HG03342 (cell line): ENCODE measurements at regions not wholly inside any gene's neighbourhood (a gene's known extent, or its start where the extent isn't known, plus 50 kb on each side); places are given as distances from the start of the nearest gene placed in this dataset.

ENCODE experiments used
- ATAC-seq: cut with Tn5 transposase; IDR thresholded peaks from one replicate; pipeline ENCODE4 v1.9.1; 2021; ENCODE audit warnings: mild to moderate bottlenecking, moderate library complexity; ENCODE audit not compliant: unreplicated experiment

DNA sequence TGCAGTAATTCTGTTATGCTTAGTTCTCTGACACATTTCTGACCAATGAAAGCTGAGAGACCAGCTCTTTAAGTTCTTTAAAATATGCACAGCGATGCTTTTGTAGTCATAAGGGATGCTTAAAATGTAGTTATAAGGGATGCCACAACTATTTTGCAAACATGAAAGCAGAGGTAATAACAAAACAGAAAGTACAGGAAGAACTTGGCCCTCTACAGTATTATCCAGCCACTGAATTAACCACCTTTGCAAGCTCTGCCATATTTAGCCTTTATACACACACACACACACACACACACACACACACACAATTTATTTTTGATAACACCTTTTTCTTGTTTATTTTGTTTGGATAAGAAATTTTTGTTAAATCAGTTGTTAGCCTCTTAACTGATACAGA is 590.0 kb downstream of the FAT4 start:
- ATAC-seq, result no peak

DNA sequence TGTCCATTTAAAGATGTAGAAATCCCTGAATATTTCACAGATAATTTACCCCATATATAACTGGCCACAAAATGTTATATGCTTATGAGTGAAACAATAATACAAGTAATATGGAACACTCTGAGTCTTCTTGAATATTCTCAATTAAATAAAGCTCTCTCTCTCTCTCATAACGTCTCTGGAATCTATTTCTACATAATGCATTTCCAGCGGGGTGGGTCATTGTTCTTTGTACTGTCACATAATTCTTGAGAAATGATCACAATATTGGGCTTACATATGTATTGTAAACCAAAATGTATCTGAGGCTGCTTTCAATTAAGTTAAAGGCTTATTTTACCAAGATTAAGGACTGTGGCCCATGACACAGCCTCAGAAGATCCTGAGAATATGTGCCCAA is 596.3 kb downstream of the FAT4 start:
- ATAC-seq, result no peak

DNA sequence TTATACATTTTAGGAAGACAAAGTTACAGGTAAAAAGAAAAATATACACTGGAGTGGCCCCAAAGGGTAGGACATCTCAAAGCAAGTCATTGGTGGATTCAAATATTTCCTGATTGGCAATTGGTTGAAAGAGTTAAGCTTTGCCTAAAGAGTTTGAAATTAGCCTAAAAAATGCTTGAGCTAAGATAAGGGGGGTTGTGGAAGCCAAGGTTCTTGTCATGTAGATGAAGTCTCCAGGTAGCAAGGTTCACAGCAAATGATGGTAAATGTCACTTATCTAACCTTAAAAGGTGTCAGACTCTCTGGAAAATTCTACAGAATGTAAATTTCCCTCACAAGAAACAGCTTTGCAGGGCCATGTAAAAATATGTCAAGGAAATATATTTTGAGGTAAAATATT is 596.7 kb downstream of the FAT4 start:
- no peak for ATAC-seq

DNA sequence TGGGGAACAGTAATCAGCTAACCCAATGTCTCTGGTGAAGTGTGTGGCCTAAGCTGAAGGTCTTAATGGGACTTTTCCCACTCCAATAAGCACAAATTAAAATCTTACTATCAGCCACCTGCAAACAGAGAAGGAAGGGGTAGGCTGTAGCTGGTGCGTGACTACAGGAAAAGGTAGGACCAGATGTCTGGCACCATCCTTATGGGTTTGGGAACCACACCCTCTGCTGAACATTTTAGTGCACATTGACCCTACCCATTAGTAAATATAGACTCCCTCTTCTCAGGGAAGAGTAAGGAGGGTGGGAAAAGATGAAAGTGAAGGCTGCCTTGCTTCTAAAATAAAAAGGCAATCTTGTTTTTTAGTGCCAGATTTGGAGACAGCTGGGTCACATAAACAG is 602.8 kb downstream of the FAT4 start:
- no peak for ATAC-seq

DNA sequence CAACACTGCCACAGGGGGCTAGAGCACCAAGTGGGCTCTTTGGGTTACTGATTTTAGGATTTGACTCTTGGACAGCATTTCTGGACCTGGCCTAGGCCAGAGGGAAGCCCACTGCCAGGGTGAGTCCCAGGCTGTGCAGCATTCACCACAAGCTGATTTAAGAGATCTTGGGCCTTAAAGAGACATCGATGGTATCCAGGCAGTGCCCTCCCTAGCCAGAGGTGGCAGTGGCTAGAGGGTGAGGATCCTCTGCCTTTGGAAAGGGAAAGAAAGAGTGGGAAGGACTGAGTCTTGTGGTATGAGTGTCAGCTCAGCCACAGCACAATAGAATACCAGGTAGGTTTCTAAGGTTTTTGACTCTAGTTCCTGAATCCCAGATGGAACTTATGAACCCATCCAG is 613.9 kb downstream of the FAT4 start:
- ATAC-seq, result no peak

DNA sequence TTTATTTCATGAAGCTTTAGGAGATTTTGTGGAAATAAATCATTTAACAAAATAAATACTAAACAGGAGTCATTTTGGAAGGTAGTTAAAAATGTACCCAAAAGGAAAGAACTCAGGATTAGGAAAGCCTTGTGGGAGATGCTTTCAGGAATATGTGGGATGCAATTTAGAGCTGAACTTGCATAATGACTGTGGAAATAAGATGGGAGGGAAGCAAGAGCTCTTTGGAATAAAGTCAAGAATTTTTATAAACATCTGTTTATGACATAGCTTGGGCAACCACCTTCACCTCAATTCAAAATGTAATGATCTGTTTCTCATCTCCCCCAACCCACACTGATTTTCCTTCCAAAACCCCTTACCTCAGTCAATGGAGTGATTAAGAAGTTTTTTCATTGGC is 623.8 kb downstream of the FAT4 start:
- no peak for ATAC-seq

DNA sequence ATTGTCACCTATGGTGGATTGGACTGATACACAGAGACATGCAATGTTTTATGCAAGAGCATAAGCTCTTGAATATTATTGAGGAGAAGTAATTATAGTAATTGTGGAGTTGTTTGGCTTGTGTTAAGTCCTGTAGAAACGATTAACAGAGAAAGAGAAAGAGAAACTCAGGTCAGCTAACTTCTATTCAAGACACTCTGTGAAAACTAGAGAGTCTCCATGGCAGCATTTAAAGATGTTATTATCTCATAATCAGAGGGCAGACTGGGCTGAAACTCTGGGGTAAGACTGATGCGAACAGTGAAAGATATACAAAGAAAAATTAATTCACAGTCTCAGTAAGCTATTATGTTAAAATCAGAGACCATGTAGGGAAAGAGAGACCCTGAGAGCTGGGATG is 625.7 kb downstream of the FAT4 start:
- ATAC-seq, result no peak

DNA sequence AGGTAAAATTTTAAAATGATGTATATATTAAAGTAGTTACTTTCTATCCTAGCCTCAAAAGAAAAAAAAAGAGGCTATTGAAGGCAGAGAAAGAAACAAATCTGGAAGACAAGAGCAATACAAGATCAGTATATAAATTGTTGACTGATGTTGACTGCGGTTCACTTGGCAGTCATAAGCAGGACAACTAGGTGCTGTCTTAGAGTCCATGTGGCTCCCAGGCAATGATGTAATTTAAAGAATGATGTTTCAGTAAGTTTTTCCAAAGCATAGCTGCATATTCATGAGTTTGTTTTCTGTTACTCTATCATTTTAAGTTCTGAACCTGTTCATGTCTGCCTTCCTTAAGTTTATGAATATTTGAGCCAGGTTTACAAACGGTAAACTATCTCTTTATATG is 630.2 kb downstream of the FAT4 start:
- no peak for ATAC-seq

DNA sequence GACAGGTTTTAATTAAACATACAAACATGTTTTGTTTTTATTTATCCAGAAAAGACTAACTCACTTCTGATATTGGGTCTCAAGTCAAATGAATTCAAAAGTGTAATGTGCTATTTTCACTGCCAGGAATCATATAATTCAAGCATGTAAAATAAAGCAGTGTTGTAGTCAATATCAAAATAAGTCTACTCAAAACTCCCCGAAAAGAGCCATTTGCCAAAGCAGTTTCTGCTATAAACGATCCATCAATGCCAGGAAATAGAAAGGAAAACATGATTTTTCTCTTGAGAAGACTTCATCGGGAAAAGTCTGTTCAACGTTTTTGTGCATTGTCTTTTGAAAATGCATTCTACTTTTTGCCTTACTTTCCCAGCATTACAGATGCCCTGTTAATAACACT is 633.3 kb downstream of the FAT4 start:
- no peak for ATAC-seq

DNA sequence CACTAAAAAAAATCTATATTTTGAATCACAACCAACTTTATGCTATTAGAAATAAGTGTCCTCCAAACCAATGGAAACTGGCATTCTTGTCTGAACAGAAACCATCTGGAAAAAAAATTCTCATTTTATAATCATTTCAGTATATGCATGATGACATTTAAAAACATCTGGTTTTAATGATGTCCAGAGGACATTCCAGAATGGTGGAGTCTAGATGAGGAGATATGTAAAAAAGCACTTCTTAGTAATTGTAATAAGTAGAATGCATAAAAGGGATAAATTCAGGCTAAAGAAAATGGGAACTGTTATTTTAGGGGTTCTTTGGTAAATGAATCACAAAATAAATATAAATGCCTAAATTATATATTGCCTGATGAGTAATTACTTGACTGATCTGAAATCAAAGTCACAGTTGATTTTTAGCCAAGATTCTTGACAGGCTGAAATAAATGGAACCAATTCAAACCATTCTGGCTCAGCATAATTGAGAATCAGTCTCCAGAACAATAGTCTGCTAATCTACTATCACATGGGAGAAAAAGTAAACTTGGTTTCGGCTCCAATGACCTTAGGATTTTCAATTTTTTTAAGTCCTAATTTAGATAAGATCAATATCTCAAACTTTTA is 636.6 kb downstream of the FAT4 start:
- no peak for ATAC-seq

DNA sequence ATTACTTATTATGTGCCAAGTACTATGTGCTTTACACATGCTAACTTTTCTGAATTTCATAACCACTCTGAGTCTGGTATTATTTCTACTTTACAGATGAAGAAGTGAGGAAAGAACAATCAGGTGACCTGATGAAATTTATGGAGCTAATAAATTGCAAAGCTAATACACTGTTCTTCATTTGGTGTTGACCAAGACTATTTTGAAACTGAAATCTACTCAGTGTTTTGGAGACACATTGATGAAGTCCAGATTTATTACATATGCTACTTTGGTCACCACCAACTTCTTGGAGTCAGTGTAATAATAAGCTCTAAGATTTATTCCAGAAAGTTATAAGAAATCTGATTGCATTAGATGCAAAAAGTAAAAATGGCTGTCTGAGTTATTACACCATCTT is 637.9 kb downstream of the FAT4 start:
- no peak for ATAC-seq

DNA sequence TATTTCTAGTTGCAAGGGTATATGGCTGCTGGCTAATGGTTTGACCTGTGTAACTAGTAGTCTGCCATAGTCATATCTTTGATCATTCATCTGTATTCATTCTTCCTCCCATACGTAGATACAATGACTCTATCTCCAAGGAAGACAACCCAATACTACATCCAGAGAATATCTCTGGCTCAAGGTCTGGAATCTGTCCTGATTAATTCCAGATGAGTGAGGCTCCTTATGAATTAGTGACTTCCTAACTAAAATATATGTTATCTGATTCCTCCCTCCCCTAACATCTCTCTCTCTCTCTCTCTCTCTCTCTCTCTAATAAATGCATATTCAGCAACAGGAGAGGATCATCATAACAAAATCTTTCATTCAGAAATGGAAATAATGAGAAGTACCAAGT is 641.5 kb downstream of the FAT4 start:
- ATAC-seq, result no peak

DNA sequence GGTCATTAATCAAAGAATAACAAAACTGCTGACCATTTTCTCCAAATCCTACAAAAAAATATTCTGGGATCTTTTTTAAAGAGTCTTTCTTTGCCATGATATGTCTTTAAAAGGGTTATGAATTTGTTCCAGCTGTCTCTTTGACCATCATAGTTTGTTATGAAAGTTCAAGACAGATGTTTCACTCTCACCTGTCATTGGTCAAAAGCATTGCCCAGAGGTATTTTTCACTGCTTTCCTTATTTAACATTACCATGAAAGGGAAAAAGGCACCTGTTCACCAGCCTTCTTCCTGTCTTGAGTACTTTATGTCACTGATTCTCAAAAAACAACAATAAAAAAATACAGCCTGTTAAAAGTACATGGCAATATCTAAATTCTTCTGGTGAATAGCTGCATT is 643.8 kb downstream of the FAT4 start:
- ATAC-seq, result no peak

DNA sequence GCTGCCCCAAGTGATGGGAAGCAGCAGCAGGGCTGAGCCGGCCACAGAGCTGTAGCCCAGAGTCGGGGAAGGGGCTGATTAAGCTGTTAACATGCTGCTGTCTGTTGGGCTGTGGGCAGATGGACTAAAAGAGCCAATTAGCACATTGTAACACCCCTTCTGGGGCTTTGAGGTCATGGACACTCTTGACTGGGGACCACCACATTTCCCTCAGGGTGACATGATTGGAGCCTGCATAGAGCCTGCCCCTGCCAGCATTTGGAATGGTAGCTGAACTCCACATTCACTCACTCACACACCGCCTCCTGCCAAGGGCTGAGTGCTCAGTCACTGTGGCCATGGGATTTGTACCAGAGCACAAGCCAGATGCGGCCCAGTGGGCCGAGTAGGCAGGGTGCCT is 646.9 kb downstream of the FAT4 start:
- no peak for ATAC-seq

DNA sequence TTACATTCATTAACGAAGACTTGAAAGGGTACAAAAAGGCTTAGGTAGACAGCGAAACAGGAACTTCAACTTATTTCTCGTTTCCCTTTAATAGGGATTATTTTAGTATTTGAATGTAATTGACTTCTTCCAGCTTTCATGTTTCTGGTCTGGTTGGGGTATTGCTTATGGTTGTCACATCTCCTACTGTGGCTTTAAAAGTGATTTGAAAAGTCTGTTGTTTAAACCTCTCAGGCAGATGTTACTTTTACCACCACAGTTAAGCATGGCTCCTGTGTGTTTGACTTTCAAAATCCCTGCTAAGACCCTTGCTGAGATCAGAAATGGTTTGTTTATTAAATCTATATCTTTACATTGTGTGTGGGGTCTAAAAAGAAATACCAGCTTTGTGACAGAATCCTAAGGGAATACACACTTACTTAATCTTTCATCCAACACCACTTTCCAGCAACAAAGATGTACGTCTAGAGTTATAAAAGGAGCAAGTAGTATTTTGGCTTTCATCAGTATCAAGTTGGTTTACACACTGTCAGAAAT is 661.2 kb downstream of the FAT4 start:
- ATAC-seq, result no peak

DNA sequence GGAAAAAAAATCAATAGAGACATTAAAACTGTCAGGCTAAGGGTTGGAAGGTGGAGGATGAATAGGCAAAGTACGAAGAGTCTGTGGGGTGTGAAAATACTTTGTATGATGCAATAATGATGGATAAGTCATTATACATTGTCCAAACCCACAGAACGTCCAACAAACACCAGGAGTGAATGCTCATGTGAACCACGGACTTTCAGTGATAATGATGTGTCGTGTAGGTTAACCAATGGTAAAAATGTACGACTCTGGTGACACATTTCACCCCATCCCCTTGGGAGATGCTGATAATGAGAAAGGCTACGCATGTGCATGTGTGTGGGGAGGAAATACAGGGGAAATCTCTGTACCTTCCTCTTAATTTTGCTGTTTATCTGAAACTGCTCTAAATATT is 665.2 kb downstream of the FAT4 start:
- no peak for ATAC-seq

DNA sequence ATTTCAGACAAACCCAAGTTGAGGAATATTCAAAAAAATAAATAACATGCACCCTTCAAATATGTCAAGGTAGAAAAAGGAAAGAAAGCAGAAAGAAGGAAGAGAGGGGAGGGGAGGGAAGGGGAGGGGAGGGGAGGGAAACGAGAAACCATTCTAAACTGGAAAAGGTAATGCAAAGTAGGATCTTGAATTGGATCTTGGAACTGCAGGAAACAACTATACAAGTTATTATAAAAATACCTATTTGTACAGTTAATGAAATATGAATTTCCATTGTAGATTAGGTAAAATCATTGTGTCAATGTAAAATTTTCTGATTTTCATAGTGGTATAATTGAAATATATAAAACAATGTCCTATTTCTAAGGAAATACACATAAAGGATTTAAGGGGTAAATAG is 668.4 kb downstream of the FAT4 start:
- ATAC-seq, result no peak

DNA sequence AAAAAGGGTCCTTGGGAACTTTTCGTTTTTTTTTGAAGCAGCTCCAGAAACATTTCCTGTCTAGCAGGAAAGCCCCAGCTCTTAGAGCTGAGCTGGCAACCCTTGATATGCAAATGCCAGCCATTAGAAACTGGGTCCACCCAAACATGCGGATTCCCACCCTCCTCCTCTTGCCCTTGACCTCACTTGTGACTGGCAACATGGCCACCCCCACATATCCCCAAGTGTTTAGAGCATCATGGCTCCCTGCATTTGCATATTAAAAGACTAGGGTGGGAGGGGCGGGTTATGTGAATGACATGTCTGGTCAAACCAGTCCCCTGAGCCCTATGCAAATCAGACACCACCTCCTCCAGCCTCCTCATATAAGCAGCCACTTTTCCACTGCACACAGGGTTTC is 671.1 kb downstream of the FAT4 start:
- ATAC-seq, result no peak

DNA sequence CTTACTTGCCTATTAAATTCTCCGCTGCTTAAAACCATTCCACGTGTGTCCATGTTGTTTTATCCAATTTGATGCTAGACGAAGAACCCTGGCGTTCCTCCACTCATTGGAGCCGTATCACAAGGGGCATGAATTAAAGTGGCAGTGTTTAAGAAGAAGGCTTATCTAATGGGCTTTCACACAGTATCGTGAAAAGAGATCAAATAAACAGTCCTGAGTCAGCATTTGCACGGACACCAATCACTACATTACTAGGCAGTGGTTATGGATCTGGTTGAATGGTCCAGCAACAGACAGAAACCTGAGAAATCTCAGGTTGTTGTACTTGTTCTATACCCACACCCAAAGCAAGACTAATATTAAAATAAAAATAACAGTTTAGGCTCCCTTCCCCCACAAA is 671.6 kb downstream of the FAT4 start:
- ATAC-seq, result no peak

DNA sequence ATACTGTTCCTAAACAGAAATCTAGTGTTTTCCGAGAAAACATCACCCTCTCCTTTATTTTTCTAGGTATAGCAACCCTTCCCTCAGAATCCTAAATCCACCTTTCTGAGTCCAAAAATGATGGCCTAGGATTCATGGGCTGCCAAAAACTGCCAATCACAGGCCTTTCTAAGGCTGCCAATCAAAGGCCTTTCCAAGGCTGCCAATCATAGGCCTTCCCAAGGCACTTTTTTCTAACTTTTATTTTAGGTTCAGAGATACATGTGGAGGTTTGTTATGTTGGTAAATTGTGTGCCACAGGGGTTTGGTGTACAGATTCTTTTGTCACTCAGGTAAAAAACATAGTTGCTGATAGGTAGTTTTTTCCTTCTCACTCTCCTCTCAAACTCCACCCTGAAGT is 673.7 kb downstream of the FAT4 start:
- ATAC-seq, result no peak

DNA sequence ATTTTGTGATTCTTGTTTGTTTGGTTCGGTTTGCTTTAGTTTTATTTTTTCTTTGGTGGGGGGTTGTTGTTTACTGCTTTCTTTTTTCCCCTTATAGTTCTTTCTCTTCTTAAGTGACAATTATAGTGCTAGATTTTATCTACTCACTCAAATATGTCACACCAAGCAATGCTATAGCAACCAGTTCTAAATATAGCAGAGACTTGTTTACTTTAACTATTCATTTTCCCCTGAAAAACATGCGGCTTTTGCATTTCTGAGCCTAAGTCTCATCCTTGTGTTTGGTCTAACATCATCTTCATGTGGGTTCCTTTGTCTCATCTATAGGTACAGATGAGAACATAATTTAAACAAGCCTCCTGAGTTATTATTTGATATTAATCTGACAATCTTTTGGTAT is 676.6 kb downstream of the FAT4 start:
- ATAC-seq, result no peak

DNA sequence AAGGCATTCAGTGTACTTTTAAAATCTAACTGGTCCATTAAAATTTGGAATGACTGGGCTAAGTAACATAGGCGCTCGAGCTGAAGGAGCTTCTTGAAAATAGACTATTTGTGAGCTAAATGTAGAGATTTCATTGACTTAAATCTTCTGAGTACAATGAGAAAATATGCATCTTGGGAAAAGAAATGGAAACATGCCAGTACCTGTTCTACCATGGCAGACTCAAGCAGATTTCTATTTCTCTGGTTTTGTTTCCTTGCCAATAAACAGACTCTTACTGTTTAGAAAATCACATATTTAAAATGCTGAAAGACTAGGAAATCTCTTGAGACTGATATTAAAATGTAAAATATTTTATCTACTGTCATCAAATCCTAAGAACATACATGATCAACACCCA is 678.1 kb downstream of the FAT4 start:
- ATAC-seq, result no peak

DNA sequence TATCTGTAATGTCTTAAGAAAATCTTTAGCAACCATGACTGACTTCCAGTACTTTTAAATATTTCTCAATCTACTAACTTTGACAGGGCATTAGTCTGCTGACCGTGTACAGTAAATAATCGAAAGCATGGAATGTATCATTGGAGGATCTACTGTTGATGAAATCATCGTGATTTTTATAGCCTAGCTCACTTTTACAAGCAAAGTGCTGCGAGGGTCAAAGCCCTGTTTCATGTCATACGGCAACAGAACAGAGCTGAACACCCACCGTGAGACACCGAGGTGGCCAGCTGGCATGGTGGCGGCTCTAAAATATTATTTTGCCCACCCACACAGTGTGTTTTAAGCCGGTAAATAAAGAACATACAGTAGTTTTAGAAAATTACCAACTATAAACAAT is 679.3 kb downstream of the FAT4 start:
- ATAC-seq, result no peak
